ENCODE measurements at regions not wholly inside any gene's neighbourhood (a gene's known extent, or its start where the extent isn't known, plus 50 kb on each side); places are given as distances from the start of the nearest gene placed in this dataset.

GRCh38 chr22:48635816-48636215, 1191.9 kb downstream of the BRD1 start:
- no peak for TF ChIP-seq CTCF (IDR thresholded peaks at IDR 0.05)
- no peak for TF ChIP-seq EP300 (IDR thresholded peaks at IDR 0.05)
